ENCODE measurements at regions not wholly inside any gene's neighbourhood (a gene's known extent, or its start where the extent isn't known, plus 50 kb on each side); places are given as distances from the start of the nearest gene placed in this dataset.

DNA sequence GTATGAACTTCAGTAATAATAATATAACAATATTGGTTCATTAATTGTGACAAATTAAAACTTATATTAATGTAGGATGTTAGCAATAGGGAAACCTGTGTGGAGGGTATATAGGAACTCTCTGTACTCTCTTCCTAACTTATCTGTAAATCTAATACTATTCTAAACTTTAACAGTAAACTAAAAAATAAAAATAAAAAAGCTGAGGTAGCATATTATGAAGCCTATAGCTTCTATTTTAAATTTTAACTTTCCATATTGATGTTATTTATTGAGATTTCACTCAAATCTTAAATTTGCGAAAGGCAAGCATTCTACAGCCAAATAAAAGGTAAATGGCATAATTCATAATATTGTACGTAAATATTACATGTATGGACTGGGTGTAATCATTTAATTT is 326.4 kb downstream of the MEI4 start:
- no peak for DNase-seq

DNA sequence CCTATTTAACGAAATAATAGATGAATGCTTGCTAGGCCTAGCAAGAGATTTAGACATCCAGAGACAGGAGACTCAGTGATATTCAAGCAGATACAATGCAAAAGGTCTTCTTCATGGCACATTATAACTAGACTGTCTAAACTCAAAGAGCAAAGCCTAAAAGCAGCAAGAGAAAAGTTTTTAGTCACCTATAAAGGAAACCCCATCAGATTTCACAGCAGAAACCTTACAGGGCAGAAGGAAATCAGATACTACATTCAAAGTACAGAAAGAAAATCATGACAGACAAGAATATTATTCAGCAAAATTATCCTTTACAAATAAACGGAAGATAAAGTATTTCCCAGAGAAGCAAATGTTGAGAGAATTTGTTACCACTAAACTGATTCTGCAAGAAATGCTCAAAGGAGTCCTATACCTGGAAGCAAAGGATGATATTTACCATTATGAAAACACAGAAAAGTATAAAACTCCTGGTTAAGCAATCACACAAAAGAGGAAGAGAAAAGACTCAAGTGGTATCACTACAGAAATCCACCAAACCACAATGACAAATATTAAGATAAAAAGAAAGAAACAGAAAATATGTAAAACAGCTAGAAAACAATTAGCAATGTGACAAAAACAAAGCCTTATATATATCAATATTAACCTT is 333.7 kb downstream of the MEI4 start:
- DNase-seq, result no peak

DNA sequence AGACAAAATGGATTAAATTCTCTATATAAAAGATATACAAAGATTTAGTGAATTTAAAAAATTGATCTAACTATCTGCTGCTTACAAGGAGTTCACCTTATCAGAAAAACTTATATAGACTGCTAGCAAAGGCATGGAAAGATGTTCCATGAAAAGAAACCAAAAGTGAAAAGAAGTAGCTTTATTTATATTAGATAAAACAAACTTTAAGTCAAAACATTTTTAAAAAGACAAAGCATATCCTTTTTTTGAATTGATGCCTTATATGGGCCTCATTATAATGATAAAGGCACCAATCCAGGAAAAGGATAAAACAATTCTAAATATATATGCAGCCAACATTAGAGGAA is 334.2 kb downstream of the MEI4 start:
- no peak for DNase-seq

DNA sequence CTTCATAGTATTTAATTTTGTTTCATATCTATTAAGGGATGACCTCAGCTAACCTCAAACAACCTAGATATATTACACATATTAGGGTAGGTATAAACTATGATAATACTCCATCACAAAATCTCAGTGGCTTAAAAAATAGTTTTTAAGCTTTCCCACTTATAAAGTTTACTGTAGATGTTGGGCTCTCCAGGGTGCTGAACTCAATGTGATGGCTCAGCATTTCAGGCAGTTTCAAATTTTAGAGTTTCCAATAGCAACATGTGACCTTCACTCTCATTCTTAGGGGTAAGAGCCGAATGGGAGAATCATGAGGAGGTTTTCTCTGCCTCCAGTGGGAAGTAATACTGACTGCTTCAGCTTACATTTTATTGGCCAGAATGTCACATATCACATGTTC is 357.3 kb downstream of the MEI4 start:
- DNase-seq, result no peak

DNA sequence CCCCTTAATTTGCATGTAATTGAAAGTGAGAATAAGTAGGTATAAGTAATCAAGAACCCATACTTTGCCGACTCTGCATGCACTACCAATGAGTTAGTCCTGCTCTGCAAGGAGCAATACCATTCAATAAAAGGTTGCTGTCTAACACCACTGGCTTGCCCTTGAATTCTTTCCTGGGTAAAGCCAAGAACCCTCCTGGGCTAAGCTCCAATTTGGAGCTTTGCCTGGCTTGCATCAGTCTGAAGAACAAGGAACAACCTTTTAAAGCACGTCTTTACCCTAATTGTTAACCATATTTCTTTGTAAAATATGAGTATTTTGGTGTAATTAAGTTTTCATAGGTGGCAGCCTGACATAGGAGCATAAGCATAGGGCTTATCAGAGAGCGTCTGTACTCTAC is 367.7 kb downstream of the MEI4 start:
- DNase-seq, result no peak

DNA sequence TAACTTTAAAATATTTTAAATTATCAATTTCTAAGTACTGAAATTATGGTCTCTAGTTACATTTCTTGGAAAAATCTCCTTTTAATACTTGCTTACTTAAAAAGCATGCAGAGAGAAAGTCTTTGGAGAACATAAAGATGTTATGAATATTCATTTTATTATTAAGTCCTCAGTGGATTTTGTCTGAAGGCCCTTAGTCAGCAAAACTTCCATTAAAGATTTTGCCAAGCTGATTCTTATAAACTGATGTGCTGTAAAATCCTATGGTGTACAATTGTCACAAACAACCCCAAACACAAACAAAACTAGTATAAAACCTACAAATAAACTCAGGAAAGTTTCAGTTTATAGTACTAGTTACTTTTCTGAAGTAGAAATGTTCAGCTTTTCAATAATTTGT is 372.7 kb downstream of the MEI4 start:
- DNase-seq, result no peak

DNA sequence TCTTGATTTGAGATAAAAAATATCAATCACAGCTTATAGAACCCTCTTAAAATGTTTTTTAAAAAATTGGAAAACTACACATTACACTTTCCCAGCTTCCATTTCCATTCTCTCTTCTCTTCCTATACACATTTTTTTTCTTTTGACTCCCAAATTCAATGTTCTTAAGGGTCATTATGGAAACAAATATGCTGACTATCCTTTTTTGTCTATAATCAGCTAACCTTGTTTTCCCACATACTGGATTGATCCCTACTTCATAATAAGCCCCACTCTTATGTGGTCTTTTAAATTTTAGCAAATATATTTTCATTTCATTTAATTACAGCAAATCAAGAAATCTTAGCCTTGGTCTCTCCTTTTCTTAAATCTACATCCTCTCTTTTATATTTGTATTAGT is 378.4 kb downstream of the MEI4 start:
- DNase-seq, result no peak

DNA sequence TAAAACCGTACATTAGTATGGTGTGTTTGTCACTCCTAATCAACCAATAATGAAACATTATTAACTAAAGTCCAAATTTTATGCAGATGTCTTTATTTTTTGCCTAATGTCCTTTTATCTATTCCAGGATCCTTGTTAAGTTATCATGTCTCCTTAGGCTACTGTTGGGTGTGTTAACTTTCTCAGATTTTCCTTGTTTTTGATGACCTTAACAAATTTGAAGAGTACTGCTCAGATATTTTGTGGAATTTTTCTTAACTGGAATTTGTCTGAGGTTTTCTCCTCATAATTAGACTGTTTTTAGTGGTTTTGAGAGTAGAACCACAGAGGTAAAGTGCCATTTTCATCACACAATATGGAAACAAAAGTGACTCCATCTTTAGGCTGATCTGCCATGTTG is 406.3 kb downstream of the MEI4 start:
- DNase-seq, result no peak

DNA sequence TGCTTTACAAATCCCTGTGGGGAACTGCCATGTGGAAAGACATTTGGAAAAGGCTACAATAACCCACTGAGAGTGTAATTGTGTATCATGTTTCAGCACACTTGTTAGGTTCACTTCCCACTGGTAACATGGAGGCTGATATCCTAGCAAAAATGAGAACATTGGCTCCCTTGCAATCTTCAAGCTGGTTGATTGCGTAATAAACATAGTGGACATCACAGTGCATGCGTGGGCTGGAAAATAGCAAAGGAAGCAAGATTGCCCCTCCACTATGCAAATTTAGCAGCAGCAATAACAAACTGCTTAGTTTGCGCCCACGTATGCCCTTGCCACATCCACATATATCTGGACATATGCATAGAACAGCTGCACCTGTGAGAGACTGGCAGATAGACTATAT is 410.2 kb downstream of the MEI4 start:
- no peak for DNase-seq

DNA sequence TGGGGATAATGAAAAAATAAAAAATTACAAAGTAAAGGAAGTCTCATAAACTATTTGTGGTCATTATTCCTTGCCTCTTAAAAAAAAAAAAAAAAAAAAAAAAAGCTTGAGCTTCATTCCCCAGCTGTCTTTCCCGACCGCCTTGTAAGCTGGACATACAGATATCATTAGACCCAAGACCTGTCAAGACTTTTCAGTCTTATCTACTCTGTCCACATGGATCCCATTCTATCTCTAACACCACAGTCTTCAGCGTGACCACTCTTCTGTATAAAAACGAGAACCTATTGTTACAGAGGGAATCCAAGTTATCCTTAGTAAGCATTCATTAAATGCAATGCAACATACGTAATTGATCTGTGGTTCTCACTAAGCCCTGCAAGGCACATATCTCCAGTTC is 423.5 kb downstream of the MEI4 start:
- no peak for DNase-seq

DNA sequence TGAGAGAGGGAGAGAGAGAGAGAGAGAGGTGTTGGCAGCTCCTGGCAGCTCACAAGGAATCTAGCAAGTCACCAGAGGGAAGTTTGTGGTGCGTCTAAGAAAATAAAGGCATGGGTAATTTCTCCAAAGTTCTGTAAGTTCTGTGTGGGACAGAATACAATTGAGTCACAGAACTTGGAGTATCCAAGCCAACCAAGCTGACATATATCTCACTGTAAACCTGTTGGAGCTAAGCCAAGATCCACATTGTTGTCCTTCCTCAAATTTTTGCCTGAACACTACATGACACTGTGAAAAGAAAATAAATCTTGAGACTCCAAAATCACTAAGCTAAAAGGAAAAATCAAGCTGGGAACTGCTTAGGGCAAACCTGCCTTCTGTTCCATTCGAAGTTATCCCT is 436.7 kb downstream of the MEI4 start:
- no peak for DNase-seq

DNA sequence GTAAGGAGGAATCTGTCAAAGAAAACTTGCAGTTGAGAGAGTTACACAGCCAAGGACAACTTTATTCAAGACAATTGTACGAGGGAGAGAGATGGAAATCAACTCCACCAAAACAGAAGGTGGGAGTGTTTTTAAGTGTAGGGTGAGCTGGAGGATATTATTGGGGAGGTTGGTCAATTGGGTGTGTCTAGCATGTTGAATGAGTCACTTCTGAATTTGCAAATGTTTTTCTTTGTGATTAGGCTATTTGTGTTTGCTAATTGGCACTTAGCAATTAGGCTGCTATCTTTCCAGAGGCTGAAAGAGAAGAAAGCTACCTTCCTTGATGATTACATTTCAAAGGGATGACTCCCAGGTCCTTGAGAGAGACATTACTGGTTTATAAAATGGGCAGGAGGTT is 441.1 kb downstream of the MEI4 start:
- DNase-seq, result no peak

DNA sequence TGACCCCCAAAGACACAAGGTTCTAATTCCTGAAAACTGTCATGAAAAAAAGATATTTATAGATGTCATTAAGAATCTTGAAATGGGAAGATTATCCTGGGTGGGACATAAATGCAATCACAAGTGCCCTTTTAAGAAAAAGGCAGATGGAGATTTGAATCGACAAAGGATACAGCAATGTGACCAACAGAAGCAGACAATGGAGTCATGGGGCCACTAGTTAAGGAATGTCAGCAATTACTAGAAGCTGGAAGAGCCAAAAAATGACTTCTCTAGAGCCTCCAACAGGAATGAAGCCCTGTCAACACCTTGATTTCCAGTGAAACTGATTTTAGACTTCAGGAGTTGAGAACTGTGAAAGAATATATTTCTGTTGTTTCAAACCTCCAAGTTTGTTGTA is 448.5 kb downstream of the MEI4 start:
- no peak for DNase-seq

DNA sequence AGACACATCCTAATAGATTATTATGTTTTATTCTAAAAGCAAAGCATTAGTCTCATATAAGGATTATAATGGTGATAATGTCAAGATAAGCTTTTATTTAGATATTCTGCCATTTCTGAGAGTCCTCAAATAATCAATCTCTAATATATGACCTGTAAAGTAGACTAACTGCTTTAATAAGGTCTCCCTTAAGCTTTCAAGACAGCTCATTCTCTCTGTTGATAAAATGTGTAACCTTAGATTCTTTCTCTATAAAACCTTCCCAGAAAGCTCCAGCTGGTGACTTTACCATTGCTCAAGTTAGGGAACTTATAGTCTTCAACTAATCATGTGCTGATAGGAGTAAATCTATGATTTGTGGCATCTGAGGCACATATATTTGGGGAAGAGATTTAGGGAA is 457.8 kb downstream of the MEI4 start:
- no peak for DNase-seq

DNA sequence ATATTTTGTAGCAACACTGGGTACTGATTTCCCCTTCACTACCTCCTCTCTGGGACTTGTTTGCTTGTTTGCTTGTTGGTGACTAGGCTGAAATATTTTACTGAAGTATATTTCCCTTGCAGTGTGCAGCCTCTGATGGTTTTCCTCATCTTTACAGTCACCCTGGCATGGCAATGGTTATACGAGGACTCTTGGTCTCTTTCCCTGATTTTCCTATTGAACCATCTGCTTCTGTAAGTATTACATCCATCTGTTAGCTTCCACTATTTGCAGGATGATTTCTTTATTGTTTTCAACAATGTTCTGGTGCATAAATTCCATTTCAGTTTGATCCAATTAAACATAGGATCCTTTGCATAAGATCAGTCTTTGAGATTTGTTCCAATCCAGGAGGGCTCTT is 465.1 kb downstream of the MEI4 start:
- no peak for DNase-seq

DNA sequence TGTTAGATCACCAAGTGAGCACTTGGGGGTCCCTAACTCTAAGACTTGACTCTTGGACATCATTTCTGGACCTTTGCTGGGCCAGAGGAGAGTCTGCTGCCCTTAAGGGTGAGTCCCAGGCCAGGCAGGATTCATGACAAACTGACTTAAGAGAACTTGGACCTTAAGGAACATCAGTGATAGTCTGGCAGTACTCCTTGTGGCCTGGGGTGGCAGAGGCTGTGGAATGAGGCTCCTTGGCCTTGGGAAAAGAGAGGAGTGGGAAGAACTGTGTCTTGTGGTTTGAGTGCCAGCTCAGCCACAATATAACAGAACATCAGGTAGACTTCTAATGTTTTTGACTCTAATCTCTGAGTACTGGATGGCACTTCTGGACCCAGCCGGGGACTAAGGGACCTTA is 478.7 kb downstream of the MEI4 start:
- no peak for DNase-seq

DNA sequence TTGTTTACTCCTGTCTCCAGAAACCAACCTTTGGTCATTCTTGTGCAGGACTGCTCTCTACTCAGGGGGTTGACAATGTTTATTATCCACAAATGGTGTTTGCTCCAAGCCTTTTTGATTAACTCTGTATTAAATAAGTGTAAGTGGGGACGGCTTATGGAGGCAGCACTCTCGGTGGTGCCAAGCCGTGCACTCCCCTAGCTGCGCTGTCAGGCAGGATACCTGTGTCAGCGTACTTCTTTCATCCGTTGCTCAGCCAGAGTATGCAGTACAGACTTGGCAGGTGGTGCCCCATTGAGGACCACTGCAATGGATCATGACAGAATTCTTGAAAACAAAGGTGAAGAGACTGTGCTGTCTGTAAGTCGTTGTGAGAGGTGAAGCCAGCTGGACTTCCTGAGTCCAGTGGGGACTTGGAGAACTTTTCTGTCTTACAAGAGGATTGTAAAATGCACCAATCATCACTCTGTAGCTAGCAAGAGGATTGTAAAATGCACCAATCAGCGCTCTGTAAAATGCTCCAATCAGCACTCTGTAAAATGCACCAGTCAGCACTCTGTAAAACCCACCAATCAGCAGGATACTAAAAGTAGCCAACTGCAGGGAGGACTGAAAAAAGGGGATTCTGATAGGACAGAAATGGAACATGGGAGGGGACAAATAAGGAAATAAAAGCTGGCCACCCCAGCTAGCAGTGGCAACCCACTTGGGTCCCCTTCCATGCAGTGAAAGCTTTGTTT is 480.0 kb downstream of the MEI4 start:
- DNase-seq, result no peak

DNA sequence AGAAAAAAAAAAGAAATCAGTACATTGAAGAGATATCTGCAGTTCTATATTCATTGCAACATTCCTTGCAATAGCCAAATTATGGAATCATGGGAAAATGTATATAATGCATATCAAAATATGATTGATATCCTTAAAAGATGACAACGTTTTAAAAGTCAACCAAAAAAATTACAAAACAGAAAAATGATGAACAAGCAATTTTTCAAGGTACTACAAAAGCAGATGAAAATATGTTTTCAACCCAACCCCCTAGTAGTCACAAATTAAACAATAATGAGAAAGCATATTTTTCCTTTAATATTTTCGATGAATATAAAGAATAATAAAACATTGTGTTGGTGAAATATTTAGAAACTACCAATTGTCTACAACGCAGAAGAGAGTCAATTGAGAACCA is 497.6 kb downstream of the MEI4 start:
- DNase-seq, result no peak

DNA sequence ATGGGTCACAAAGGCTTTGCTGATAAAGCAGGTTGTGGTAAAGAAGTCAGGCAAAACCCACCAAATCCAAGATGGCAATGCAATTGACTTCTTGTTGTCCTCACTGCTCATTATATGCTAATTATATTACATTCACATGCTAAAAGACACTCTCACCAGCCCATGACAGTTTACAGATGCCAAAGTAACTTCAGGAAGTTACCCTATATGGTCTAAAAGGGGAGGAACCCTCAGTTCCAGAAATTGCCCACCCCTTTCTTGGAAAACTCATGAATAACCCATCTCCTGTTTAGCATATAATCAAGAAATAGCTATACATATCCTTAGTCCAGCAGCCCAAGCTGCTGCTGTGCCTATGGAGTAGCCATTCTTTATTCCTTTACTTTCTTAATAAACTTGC is 501.1 kb downstream of the MEI4 start:
- no peak for DNase-seq

DNA sequence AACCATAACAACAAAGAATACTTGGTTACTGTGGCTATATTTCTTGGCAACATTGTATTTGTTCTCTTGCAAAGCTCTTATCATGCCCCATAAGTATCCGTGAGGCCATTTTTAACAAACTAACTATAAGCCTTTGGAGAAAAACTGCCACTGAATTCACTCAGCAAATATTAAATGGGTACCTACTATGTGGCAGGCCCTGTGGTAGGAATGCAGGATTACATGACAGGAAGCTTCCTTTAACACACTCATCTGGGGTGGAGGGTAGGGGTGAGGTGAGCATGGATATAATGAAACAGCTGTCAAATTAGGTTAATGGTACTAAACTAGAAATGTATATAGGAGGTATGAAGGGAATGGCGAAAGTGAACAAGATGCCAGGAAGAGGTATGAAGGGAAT is 504.8 kb downstream of the MEI4 start:
- no peak for DNase-seq

DNA sequence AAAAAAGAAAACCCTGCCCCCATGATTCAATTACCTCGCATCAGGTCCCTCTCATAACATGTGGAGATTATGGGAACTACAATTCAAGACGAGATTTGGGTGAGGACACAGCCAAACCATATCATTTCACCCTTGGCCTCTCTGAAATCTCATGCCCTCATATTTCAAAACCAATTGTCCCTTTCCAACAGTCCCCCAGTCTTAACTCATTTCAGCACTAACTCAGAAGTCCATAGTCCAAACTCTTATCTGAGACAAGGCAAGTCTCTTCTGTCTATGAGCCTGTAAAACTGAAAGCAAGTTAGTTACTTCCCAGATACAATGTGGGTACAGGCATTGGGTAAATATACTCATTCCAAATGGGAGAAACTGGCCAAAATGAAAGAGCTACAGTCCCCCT is 536.1 kb downstream of the MEI4 start:
- DNase-seq, result no peak

DNA sequence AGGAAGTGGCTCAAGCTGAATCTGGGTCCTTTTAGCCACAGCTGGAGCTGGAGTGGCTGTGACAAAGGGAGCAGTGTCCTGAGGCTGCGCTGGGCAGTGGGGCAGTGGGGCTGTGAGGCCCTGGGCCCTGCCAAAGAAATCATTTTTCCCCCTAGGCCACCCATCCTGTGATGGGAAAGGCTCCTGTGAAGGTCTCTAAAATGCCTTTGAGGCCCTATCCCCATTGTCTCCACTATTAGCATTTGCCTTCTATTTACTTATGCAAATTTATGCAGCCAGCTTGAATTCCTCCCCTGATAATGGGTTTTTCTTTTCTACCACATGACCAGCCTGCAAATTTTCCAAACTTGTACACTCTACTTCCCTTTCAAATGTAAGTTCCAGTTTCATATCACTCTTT is 539.2 kb downstream of the MEI4 start:
- no peak for DNase-seq

DNA sequence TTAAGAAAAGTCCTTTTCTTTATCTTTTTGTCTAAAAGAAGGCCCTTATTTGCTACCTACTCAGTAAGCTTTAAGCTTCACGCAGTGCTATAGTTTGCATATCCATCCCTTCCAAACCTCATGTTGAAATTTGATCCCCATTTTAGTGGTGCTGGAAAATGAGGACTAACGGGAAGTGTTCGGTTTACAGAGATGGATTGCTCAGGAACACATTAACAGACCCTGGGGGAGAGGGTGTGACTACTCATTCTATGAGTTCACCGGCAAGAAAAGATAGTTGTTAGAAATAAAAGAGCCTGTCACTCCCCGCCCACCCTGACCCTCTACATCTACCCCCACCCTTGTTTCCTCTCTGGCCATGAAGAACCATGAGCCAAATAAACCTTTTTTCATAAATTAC is 546.2 kb downstream of the MEI4 start:
- DNase-seq, result no peak

DNA sequence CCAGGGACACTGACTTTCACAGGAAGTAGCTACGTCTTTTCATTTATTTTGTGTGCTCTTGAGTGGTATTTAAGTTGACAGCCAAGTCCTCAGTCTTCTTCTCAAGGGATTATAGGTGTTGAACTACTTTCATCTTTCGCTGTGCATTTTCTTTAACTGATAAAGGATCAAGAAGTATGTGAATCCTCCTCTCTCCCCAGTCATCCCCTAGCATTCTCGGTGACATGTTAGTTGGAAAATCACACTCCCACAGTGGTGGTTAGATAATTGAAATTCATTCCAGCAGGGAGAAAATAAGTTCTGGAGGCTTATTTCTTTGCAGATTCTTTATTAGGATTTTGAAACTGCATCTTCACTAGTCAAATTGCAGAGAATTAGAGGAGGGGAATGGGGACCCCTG is 569.4 kb downstream of the MEI4 start:
- no peak for DNase-seq

DNA sequence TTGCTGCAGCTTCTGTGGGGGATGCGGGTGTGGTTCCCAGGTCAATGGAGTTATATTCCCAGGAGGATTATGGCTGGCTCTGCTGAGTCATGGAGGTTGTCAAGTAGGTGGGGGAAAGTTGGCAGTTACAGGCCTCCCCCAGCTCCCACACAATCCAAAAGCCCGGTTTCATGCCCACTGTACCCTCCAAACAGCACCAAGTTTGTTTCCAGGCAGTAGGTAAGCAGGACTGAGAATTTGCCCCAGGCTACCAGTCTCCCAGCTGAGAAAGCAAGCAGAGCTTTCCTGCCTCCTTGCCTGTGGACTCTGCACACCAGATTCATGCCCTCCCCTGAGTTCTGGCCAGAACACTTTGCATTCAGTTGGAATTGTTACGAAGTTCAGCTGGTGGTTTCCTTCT is 578.2 kb downstream of the MEI4 start:
- DNase-seq, result no peak
